Rectal smooth muscle tissue (tissue), 1 donor: ENCODE measurements at regions not wholly inside any gene's neighbourhood (a gene's known extent, or its start where the extent isn't known, plus 50 kb on each side); places are given as distances from the start of the nearest gene placed in this dataset.

ENCODE experiments used
- H3K27ac ChIP-seq: one replicate; pipeline ENCODE4 v1.7.0; 2013; ENCODE audit warnings: low read depth, low read length, inconsistent platforms
- H3K27me3 ChIP-seq: one replicate; pipeline ENCODE4 v1.7.0; 2013; ENCODE audit warnings: low read length; ENCODE audit not compliant: control insufficient read depth, insufficient read depth
- H3K36me3 ChIP-seq: one replicate; pipeline ENCODE4 v1.7.0; 2013; ENCODE audit warnings: low read length; ENCODE audit not compliant: control insufficient read depth, insufficient read depth
- H3K4me1 ChIP-seq: one replicate; pipeline ENCODE4 v1.7.0; 2013; ENCODE audit warnings: low read length; ENCODE audit not compliant: control insufficient read depth, insufficient read depth
- H3K4me3 ChIP-seq: one replicate; pipeline ENCODE4 v1.7.0; 2013; ENCODE audit warnings: low read length
- H3K9ac ChIP-seq: one replicate; pipeline ENCODE4 v1.7.0; 2013; ENCODE audit warnings: low read length

DNA sequence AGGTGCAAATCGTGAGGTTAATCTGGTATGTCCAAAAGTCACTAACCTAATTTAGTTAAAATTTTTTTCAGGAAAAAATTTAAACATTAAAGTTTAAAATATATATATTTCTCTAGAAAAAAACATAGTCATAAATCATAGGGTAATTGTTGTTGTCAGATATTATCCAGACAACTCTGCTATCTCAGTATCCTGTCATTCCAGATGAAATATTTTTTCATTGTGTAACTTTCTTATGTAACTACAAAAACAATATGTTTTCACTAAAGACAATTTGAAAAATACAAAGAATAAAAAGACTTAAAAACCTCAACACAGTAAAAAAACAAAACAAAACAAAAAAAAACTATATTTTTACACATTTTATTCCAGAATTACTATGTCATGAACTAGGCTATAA, 57.6 kb downstream of the TENT5A start:
- Histone ChIP-seq H3K27me3 (no peaks in the 10 kb centered on the region), H3K4me3 (no peak overlapping the region), H3K4me1 (peaks cover 11% of the 10 kb centered on the region), H3K9ac (no peak overlapping the region), H3K27ac (no peak overlapping the region), H3K36me3 (no peaks in the 10 kb centered on the region)

DNA sequence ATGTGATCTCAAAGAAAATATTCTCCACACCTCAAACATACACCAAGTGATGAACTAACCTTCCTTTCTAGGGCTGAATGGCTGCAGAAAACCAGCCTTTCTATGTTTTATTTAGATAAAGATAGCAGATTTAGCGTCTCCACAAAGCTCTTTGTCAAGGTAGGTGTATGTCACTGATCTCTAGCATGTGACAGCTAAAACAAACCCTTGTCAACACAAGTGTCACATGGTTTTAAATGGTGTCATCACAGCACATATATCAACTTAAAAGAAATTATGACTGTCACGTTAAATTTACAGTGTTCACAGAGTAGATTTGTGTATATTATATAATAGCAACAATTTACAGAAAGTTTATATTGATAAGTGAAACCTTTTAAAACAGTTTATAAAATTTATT, 58.3 kb downstream of the TENT5A start:
- H3K27ac ChIP-seq = peak overlapping the region; percentile 6
- no peak overlapping the region for H3K9ac ChIP-seq
- no peaks in the 10 kb centered on the region for H3K27me3 ChIP-seq
- no peak overlapping the region for H3K4me3 ChIP-seq
- peaks cover 11% of the 10 kb centered on the region for H3K4me1 ChIP-seq
- H3K36me3 ChIP-seq = no peaks in the 10 kb centered on the region

DNA sequence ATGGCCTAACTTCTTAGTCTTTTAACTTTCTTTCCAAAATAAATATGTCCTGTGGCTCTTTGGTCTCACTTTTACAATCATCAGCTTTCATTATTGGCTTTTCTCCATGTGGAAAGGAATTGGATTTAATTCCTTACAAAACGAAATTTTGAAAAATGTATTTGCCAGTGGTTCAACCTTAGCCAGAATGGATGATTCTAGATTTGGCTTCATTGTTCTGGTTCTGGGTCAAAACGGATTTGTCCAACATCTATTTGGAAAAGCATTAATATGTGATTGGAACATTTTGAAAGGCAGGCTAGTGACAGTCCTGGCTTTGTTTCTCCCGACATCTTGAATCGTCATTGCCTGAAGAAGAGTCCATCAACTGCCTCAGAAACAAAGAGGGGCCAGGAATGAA, 59.2 kb downstream of the TENT5A start:
- Histone ChIP-seq H3K9ac (no peak overlapping the region), H3K27me3 (no peaks in the 10 kb centered on the region), H3K4me3 (no peak overlapping the region), H3K36me3 (no peaks in the 10 kb centered on the region), H3K27ac (no peak overlapping the region), H3K4me1 (peaks cover 11% of the 10 kb centered on the region)

DNA sequence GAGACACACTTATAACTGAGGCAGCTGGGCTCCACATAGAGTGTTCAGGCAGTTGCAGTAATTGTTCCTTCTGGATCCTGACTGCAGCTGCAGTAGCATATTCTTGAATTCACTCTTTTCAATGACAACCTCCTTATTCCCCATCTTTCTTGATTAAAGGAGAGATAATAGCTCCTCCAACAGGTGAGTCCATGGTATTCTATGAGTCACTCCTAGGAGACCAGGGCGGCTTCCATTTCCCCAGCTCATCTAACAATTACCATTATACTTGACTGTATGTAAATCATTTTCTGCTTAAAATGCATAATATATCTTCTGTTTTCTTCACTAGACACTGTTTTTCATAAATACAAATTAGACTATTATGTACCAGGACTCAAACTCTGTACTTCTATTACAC, 62.4 kb downstream of the TENT5A start:
- Histone ChIP-seq H3K4me1 (no peaks in the 10 kb centered on the region), H3K27me3 (no peaks in the 10 kb centered on the region), H3K36me3 (no peaks in the 10 kb centered on the region), H3K9ac (no peak overlapping the region), H3K4me3 (no peak overlapping the region), H3K27ac (no peak overlapping the region)

DNA sequence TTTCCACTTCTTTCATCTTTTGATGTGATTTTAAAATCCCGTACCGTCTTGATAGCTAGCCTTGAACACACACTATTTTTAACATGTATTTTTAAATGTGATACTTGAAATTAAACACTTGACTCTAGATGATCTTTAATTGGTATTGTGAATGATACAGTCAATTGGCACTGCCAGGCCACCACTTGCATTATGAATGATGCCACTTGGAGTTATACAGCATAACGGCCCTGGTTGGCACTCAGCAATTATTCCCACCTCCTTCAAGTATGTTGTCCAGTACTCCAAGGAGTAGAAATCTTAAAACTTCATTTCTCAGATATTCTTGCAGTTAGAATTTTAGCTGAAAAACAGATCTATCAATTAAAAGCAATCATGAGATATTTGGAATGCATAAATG, 62.9 kb downstream of the TENT5A start:
- H3K27me3 ChIP-seq = no peaks in the 10 kb centered on the region
- no peaks in the 10 kb centered on the region for H3K4me1 ChIP-seq
- no peaks in the 10 kb centered on the region for H3K36me3 ChIP-seq
- H3K27ac ChIP-seq = no peak overlapping the region
- H3K4me3 ChIP-seq = no peak overlapping the region
- no peak overlapping the region for H3K9ac ChIP-seq

DNA sequence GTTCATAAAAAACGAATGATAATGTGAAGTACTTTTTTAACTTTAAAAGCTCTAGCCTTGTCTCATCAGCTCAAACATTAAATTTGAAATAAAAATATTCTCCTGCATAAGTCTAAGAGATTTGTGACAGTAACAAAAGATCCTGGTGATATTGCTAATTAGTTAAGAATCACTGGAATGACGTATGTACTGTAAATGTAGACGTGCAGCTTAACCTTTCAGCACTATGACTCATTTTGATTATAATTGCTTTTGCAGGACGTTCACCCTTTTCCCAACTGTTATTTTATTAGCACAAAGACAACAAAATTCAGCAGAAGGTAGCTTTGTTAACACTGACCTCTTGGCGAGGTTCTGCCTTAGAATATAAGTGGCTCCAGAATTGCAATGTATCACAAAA, 68.6 kb downstream of the TENT5A start:
- no peaks in the 10 kb centered on the region for H3K36me3 ChIP-seq
- H3K27ac ChIP-seq = no peak overlapping the region
- H3K4me1 ChIP-seq = no peaks in the 10 kb centered on the region

DNA sequence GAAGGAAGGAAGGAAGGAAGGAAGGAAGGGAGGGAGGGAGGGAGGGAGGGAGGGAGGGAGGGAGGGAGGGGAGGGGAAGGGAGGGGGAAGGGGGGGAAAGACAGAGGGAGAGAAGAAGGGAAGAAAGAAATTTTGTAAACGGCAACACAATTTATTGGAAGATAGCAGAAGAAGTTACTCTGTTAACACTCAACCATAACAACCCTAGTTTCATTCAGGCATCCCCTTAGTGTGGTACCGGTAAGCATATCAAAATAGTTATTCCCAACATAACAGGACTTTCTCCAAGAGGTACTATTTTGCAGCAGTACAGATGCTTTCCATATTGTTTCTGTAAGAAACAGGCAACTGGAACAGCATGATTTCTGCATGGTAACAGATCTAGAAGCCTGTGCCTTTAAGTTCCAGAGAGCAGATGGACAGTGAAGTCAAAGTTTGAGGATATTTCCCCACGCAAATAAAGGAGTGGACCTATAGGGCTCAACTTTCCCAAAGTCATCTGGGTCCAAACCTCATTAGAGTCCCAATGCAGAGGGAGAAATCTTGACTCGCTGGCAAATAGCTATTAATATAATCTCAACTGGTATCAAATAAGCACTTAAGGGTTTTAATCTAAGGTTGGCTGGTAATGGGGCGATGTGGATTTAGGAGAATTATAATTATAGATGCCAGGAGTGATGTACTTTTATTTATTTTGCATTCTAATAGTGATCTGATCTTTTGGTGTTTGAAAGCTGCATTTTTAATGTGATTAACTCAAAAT, 69.4 kb downstream of the TENT5A start:
- Histone ChIP-seq H3K36me3 (no peaks in the 10 kb centered on the region), H3K9ac (no peak overlapping the region), H3K27ac (no peak overlapping the region), H3K4me3 (no peak overlapping the region), H3K27me3 (no peaks in the 10 kb centered on the region), H3K4me1 (no peaks in the 10 kb centered on the region)

More for the DNA sequence above, 68.6 kb downstream of the TENT5A start:
- Histone ChIP-seq H3K27me3 (no peaks in the 10 kb centered on the region), H3K9ac (no peak overlapping the region), H3K4me3 (no peak overlapping the region)

DNA sequence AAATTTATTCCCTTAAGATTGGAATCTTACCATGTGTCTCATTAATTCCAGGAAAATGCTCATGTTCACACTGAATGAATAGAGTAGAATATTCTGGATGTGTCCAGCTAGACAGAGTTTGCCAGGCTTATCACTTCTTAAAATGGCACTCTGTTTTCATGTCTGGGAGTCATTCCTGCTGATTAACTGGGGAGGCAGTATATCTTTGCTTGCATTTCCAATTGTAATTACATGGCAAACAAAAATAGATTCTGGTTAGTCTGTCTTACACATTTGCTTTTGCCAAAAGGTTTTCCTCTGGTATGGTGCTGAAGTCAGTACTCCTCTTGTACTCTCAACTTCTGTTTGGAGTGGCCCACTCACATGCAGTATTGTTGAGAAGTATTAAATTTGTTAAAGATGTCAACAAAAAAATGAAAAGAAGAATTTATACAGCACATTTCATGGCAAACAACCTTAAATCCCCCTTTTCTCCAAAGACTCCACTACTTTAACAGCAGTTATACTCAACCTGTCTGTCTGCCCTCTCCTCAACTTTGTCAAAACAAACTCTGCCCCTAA, 70.2 kb downstream of the TENT5A start:
- H3K27me3 ChIP-seq = no peaks in the 10 kb centered on the region
- no peak overlapping the region for H3K27ac ChIP-seq
- no peaks in the 10 kb centered on the region for H3K36me3 ChIP-seq
- H3K4me3 ChIP-seq = no peak overlapping the region
- no peak overlapping the region for H3K9ac ChIP-seq
- H3K4me1 ChIP-seq = no peaks in the 10 kb centered on the region

DNA sequence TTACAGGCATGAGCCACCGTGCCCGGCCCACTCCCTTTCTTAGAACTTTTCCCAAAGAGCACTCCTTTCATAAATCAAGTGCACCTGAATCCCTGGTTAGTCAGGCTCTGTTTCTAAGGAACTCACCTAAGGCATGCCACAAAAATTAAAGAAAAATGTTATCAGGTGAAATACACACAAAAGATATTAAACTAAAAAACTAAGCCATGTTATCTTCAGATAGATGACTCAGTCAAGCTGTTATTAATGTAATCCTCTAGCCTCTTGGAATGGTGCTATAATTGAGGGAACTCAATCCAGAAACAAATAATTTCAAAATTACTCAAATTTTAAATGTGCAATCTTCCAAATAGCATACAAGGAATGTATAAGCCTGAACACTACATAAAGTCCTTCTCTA, 83.0 kb downstream of the TENT5A start:
- no peak overlapping the region for H3K27ac ChIP-seq
- H3K27me3 ChIP-seq = no peaks in the 10 kb centered on the region
- H3K36me3 ChIP-seq = no peaks in the 10 kb centered on the region
- H3K9ac ChIP-seq = no peak overlapping the region
- no peaks in the 10 kb centered on the region for H3K4me1 ChIP-seq
- no peak overlapping the region for H3K4me3 ChIP-seq

DNA sequence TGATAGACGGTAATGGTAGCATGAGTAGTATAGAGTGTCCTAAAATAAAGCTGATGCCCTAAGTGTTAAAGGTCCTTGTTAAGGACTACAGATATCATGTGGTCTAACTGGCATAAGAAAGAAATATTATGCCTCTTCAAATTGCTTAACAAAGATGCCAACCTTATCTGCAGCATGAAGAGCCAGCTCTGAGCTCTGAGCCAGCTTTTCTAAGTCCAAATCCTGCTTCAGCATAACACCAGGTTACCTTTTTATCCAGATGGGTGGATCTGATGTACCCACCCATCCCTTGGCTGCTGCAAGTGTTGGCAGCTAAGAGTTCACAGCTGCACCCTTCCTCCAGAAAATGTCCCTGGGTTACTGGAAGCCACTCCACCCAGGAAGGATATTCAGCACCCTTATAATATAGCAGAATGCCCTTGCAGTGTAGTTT, 83.8 kb downstream of the TENT5A start:
- H3K27me3 ChIP-seq = no peaks in the 10 kb centered on the region
- H3K36me3 ChIP-seq = no peaks in the 10 kb centered on the region
- H3K27ac ChIP-seq = no peak overlapping the region
- H3K9ac ChIP-seq = no peak overlapping the region
- H3K4me1 ChIP-seq = no peaks in the 10 kb centered on the region
- no peak overlapping the region for H3K4me3 ChIP-seq

DNA sequence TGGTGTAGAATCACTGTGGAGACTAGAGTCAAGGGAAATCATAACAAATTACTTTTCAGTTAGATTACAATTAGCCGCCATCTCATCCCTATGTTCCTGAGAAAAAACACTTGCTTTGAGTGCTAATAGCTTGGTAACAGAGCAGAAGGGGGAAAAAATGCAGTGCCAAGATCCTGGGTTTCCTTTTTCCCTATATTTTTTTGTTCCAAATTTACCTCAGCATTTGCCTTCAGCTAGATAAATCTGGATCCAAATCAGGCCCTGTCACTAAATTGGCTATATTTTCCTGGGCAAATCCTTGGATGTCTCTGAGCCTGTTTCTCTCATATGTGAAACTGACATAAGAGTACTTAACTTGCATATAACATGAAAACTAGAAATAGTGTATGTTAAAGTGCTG, 86.0 kb downstream of the TENT5A start:
- Histone ChIP-seq H3K27ac (no peak overlapping the region), H3K4me1 (no peaks in the 10 kb centered on the region), H3K36me3 (no peaks in the 10 kb centered on the region), H3K27me3 (no peaks in the 10 kb centered on the region), H3K4me3 (no peak overlapping the region), H3K9ac (no peak overlapping the region)

DNA sequence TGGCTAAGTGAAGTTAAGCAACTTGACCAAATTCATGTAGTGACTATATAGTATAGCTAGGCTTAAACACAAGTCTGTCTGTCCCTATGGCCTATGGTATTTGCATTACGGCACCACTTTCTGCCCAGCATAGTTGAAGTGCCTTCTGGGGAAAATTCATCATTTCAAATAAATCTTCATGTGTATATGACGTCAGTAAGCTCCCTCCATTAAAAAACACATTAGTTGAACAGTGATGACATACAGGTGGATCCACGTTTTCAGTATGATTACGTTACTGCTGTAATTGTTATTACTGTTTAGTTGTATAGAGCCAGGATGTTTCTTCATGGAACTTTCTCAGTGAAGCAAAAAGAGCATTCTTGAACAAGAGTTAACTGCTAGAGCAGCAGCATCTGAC, 96.2 kb downstream of the TENT5A start:
- no peak overlapping the region for H3K27ac ChIP-seq
- no peaks in the 10 kb centered on the region for H3K27me3 ChIP-seq
- no peaks in the 10 kb centered on the region for H3K4me1 ChIP-seq
- no peak overlapping the region for H3K4me3 ChIP-seq
- no peaks in the 10 kb centered on the region for H3K36me3 ChIP-seq
- no peak overlapping the region for H3K9ac ChIP-seq

DNA sequence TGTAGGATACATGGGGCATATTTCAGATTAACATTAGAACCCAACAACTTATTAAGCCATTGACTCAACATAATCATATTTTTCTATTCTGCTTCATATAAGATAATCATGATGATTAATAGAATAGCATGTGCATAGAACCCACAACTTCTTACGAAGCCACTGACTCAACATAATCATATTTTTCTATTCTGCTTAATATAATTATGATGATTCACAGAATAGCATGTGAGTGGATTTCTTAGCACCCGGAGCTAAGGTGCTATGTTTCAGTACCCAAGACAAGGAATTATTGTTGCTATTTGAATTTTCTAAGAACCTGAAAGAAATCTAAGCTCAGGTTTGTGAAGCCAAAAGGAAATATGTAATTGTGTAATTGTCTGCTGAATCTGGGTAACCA, 96.8 kb downstream of the TENT5A start:
- H3K9ac ChIP-seq = no peak overlapping the region
- no peaks in the 10 kb centered on the region for H3K4me1 ChIP-seq
- H3K4me3 ChIP-seq = no peak overlapping the region

More for the DNA sequence above, 96.8 kb downstream of the TENT5A start:
- no peaks in the 10 kb centered on the region for H3K36me3 ChIP-seq
- H3K27ac ChIP-seq = no peak overlapping the region
- H3K27me3 ChIP-seq = no peaks in the 10 kb centered on the region
